SKM-1 treated with dmso at 0.1 percent for 144 hours (cell line): ENCODE measurements at regions not wholly inside any gene's neighbourhood (a gene's known extent, or its start where the extent isn't known, plus 50 kb on each side); places are given as distances from the start of the nearest gene placed in this dataset.
A peak's percentile ranks its signal among the peaks of the same experiment; 100 is the strongest.
"Not testable (repeated sequence)": the region's sequence is repeated elsewhere in the genome, so short reads cannot be mapped to it uniquely, and the experiment has no call there.

ENCODE experiments used
- DNase-seq: peaks from one replicate; lab custom pipeline; 2025; ENCODE audit not compliant: unreplicated experiment; lab: John Stamatoyannopoulos, UW

- no peak for DNase-seq
Observed at GRCh38 chr3:151599103-151599672, 134.5 kb upstream of the AADACL2 start.

- DNase-seq = no peak
Observed at GRCh38 chr3:151596940-151597339, 136.1 kb upstream of the IGSF10 start.

GRCh38 chr3:151593928-151594327, 133.1 kb upstream of the IGSF10 start:
- no peak for DNase-seq

GRCh38 chr3:151592287-151592686, 131.4 kb upstream of the IGSF10 start:
- DNase-seq = no peak

GRCh38 chr3:151591441-151591840, 130.6 kb upstream of the IGSF10 start:
- no peak for DNase-seq

GRCh38 chr3:151589311-151589710, 128.4 kb upstream of the IGSF10 start:
- no peak for DNase-seq

GRCh38 chr3:151587659-151588058, 126.8 kb upstream of the IGSF10 start:
- not testable (repeated sequence) for DNase-seq

- DNase-seq = peak; percentile 6
Observed at GRCh38 chr3:151584566-151584965, 123.7 kb upstream of the IGSF10 start.

- no peak for DNase-seq
Observed at GRCh38 chr3:151581035-151581434, 120.2 kb upstream of the IGSF10 start.

GRCh38 chr3:151580591-151580990, 119.7 kb upstream of the IGSF10 start:
- DNase-seq = no peak

- no peak for DNase-seq
Observed at GRCh38 chr3:151579571-151580270, 118.9 kb upstream of the IGSF10 start.

- no peak for DNase-seq
Observed at GRCh38 chr3:151578495-151578894, 117.6 kb upstream of the IGSF10 start.

GRCh38 chr3:151576511-151577137, 115.8 kb upstream of the IGSF10 start:
- no peak for DNase-seq

- no peak for DNase-seq
Observed at GRCh38 chr3:151568184-151568583, 107.3 kb upstream of the IGSF10 start.

GRCh38 chr3:151567477-151567876, 106.6 kb upstream of the IGSF10 start:
- no peak for DNase-seq

GRCh38 chr3:151564261-151564660, 103.4 kb upstream of the IGSF10 start:
- DNase-seq = no peak

GRCh38 chr3:151563305-151563704, 102.4 kb upstream of the IGSF10 start:
- DNase-seq = no peak

GRCh38 chr3:151562891-151563290, 102.0 kb upstream of the IGSF10 start:
- DNase-seq = no peak

GRCh38 chr3:151561878-151562277, 101.0 kb upstream of the IGSF10 start:
- no peak for DNase-seq

- DNase-seq = no peak
Observed at GRCh38 chr3:151560738-151561137, 99.9 kb upstream of the IGSF10 start.

- no peak for DNase-seq
Observed at GRCh38 chr3:151559736-151560135, 98.9 kb upstream of the IGSF10 start.

- DNase-seq = no peak
Observed at GRCh38 chr3:151558661-151559060, 97.8 kb upstream of the IGSF10 start.
